ENCODE measurements at regions not wholly inside any gene's neighbourhood (a gene's known extent, or its start where the extent isn't known, plus 50 kb on each side); places are given as distances from the start of the nearest gene placed in this dataset.
"Not testable (repeated sequence)": the region's sequence is repeated elsewhere in the genome, so short reads cannot be mapped to it uniquely, and the experiment has no call there.

- TF ChIP-seq CTCF (IDR thresholded peaks at IDR 0.05; ENCODE audit: low read depth, low read length, missing control alignments): peak; percentile 55
- DNase-seq (ENCODE audit: low read depth): peak; percentile 64
- in situ Hi-C loops (cut with HindIII; ENCODE audit: low sequenced_read_pairs); H3K4me3 ChIP-seq (ENCODE audit: low read depth, low read length): not testable (repeated sequence)
These were observed 76.7 kb upstream of the NEK3 start for GRCh38 chr13:52235900-52236595.

- H3K4me3 ChIP-seq (ENCODE audit: low read depth, low read length); in situ Hi-C loops (cut with HindIII; ENCODE audit: low sequenced_read_pairs); DNase-seq (ENCODE audit: low read depth): not testable (repeated sequence)
These were observed 75.5 kb upstream of the NEK3 start for GRCh38 chr13:52234928-52235327.

- in situ Hi-C loops (cut with HindIII; ENCODE audit: low sequenced_read_pairs); H3K4me3 ChIP-seq (ENCODE audit: low read depth, low read length); DNase-seq (ENCODE audit: low read depth): not testable (repeated sequence)
These were observed 63.7 kb upstream of the NEK3 start for GRCh38 chr13:52223063-52223462.

- in situ Hi-C loops (cut with HindIII; ENCODE audit: low sequenced_read_pairs): not testable (repeated sequence)
These were observed 54.5 kb upstream of the NEK3 start for GRCh38 chr13:52213920-52214319.

GRCh38 chr13:52212886-52213285, 53.5 kb upstream of the NEK3 start:
- in situ Hi-C loops (cut with HindIII; ENCODE audit: low sequenced_read_pairs); H3K4me3 ChIP-seq (ENCODE audit: low read depth, low read length); DNase-seq (ENCODE audit: low read depth): not testable (repeated sequence)

More at GRCh38 chr13:52213920-52214319, 54.5 kb upstream of the NEK3 start:
- DNase-seq (ENCODE audit: low read depth); H3K4me3 ChIP-seq (ENCODE audit: low read depth, low read length): not testable (repeated sequence)

GRCh38 chr13:52211416-52211776, 52.0 kb upstream of the NEK3 start:
- DNase-seq (ENCODE audit: low read depth); in situ Hi-C loops (cut with HindIII; ENCODE audit: low sequenced_read_pairs): not testable (repeated sequence)

GRCh38 chr13:52210564-52211415, 51.4 kb upstream of the NEK3 start:
- DNase-seq (ENCODE audit: low read depth); in situ Hi-C loops (cut with HindIII; ENCODE audit: low sequenced_read_pairs); H3K4me3 ChIP-seq (ENCODE audit: low read depth, low read length): not testable (repeated sequence)

More at GRCh38 chr13:52211416-52211776, 52.0 kb upstream of the NEK3 start:
- not testable (repeated sequence) for H3K4me3 ChIP-seq (ENCODE audit: low read depth, low read length)

Data from astrocyte of the cerebellum (primary cell).